ENCODE measurements at regions not wholly inside any gene's neighbourhood (a gene's known extent, or its start where the extent isn't known, plus 50 kb on each side); places are given as distances from the start of the nearest gene placed in this dataset.

DNA sequence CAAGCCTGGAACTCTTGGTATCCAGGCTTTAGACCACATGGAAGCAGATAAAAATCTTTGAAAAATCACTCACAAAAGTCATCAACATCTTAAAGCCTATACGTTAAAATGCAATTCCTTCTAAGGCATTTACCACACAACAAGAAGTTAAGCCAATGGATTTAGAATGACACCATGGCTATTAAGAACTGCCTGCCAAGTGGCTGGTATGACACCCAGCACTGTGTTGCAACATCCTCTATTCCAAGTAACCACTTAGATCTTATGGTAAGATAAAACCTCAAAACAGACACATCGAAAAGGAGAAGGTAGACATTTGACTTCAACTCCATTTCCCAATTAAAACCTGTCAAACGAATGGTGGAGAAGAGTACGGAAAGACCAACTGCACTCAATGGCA is 344.2 kb upstream of the SLC30A5 start:
- Histone ChIP-seq H3K27me3 (no peaks in the 10 kb centered on the region), H3K27ac (no peak overlapping the region), H3K9me3 (replicated peaks in 1 of 11) (no peaks in the 10 kb centered on the region), H4K20me1 (no peaks in the 10 kb centered on the region), H3K4me2 (peak overlapping the region in 2 of 11 experiments; percentile 8 to 11; a peak in 1 of 22 replicates), H3K36me3 (no peaks in the 10 kb centered on the region), H3K4me3 (no peak overlapping the region), H3K4me1 (peaks cover 0 to 10% (median 2%) of the 10 kb centered on the region in 10 experiments; a peak in 7 of 20 replicates), H3K9ac (no peak overlapping the region)
- TF ChIP-seq Cebpa-rat (IDR thresholded peaks at IDR 0.05) = peak in 2 of 11 experiments; percentile 17 to 34; a peak in 3 of 22 replicates

DNA sequence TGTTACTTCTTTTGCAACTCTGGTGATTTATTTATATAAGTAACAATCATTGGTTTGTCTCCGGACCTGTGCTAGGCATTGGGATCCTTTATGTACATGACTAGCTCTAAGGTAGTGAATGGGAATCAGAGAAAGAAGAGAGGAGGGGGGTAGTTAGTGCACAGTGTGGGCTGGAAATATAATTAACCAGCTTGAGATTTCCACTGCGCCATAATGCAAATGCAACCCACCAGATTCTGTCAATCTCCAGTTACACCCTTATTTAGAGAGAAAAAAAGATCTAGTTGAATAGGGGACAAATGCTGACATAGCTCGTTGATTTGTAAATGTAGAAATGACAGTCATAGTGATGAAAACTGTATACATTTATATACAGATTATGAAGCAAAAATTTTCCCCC is 342.2 kb upstream of the SLC30A5 start:
- H3K4me2 ChIP-seq = no peak overlapping the region
- no peak for TF ChIP-seq Cebpa-rat (IDR thresholded peaks at IDR 0.05)
- H3K4me3 ChIP-seq = no peak overlapping the region
- no peaks in the 10 kb centered on the region for H3K27me3 ChIP-seq
- H3K4me1 ChIP-seq = peaks cover 0 to 10% (median 0%) of the 10 kb centered on the region in 10 experiments; a peak in 2 of 20 replicates
- no peak overlapping the region for H3K27ac ChIP-seq
- H4K20me1 ChIP-seq = no peaks in the 10 kb centered on the region
- no peaks in the 10 kb centered on the region for H3K9me3 ChIP-seq (replicated peaks in 1 of 11)
- H3K9ac ChIP-seq = no peak overlapping the region
- no peaks in the 10 kb centered on the region for H3K36me3 ChIP-seq

DNA sequence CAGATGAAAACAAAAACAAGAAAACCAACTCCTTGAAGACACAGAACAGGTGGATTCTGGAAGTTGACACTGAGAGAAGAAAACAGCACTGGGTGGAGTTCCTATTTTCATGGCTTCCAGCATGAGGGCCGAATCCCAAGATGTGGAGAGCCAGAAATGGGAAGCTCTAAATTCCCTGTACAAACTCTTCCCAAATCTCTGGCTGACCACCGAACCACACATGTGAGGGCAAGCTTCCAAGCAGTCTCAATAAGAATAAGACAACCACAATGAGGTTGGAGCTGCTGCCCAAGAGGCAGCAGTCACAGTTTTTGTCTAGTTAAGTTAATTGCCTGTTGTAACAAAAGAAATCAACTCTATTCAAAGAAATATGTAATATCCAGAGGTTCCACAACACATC is 339.3 kb upstream of the SLC30A5 start:
- Histone ChIP-seq H3K4me3 (no peak overlapping the region), H3K27me3 (no peaks in the 10 kb centered on the region), H3K27ac (no peak overlapping the region), H4K20me1 (no peaks in the 10 kb centered on the region), H3K9ac (no peak overlapping the region), H3K4me2 (no peak overlapping the region), H3K4me1 (peaks cover 0 to 6% (median 0%) of the 10 kb centered on the region in 10 experiments; a peak in 2 of 20 replicates), H3K36me3 (no peaks in the 10 kb centered on the region), H3K9me3 (replicated peaks in 1 of 11) (no peaks in the 10 kb centered on the region)
- no peak for TF ChIP-seq Cebpa-rat (IDR thresholded peaks at IDR 0.05)

DNA sequence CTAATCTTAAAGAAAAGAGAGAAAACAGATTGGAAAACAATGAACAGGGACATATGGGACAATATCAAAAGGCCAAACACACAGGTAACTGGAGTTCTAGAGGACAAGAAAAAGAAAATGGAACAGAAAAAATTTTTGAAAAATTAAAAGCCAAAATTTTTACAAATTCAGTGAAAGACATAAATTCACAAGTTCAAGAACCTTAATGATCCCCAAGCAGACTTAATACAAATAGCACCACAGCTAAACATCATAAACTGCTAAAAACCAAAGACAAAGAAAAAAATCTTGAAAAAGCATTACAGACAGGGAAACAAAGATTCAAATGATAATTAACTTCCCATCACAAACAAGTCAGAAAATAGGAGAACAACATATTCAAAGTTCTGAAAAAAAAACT is 338.5 kb upstream of the SLC30A5 start:
- no peak overlapping the region for H3K4me2 ChIP-seq
- TF ChIP-seq Cebpa-rat (IDR thresholded peaks at IDR 0.05) = no peak
- no peaks in the 10 kb centered on the region for H3K9me3 ChIP-seq (replicated peaks in 1 of 11)

DNA sequence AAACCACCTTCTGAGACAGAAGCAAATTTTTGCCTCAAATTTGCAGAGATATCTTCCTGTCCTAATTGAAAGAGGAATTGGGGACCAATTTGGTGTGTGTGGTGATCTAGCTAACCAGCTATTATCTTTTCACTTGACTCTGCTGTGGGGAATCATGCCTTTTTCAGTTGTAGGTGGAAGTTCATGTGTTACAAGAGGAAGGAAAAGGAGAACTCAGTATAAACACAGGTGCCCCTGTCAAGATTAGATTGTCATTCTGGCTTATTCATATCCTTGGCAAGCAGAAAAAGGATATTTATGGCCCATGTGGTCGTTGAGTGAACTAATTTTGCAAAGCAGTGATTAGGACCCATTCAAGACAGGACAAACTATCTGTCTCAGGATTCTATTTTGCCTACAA is 336.8 kb upstream of the SLC30A5 start:
- Histone ChIP-seq H4K20me1 (no peaks in the 10 kb centered on the region), H3K9me3 (replicated peaks in 1 of 11) (0 out of 22 replicates have a peak, but pooled peaks cover 0 to 4% (median 0%) of the 10 kb centered on the region in 11 experiments), H3K4me1 (no peaks in the 10 kb centered on the region), H3K27me3 (no peaks in the 10 kb centered on the region), H3K4me2 (no peak overlapping the region), H3K4me3 (no peak overlapping the region), H3K27ac (no peak overlapping the region), H3K36me3 (no peaks in the 10 kb centered on the region), H3K9ac (no peak overlapping the region)
- TF ChIP-seq Cebpa-rat (IDR thresholded peaks at IDR 0.05) = no peak

More for the DNA sequence above, 338.5 kb upstream of the SLC30A5 start:
- Histone ChIP-seq H3K4me1 (no peaks in the 10 kb centered on the region), H4K20me1 (no peaks in the 10 kb centered on the region), H3K27ac (no peak overlapping the region), H3K27me3 (no peaks in the 10 kb centered on the region), H3K9ac (no peak overlapping the region), H3K36me3 (no peaks in the 10 kb centered on the region), H3K4me3 (no peak overlapping the region)

DNA sequence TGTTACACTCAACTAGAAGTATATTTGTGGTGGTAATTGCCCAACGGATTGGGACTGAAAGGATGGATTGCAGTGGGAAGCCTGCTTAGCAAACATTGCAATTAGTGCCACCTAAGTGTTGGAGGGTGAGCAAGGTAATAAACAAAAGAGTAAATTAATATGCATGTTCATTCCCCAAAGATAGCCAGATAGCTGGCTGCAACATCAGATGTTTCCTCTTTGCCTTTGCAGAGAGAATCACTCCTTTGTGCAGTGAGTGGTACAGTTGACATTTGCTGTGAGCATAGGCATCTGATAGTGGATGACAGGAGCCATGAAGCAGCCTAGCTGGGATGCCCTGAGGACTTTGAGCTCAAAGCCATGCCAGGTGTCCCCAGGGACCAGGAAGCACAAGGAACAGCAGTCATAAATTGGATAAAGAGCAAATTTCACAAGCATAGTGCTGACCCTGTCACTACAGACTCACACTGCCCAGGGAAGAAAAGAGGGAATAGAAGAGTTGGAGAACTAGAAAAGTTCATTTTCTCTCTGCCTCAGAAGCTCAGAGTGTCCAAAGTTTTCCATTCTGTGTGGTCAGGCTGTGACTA is 336.1 kb upstream of the SLC30A5 start:
- H3K4me1 ChIP-seq = no peaks in the 10 kb centered on the region
- no peak for TF ChIP-seq Cebpa-rat (IDR thresholded peaks at IDR 0.05)
- H3K4me3 ChIP-seq = no peak overlapping the region
- peaks cover 0 to 7% (median 0%) of the 10 kb centered on the region in 11 experiments; a peak in 2 of 22 replicates for H3K9me3 ChIP-seq (replicated peaks in 1 of 11)
- H4K20me1 ChIP-seq = no peaks in the 10 kb centered on the region
- no peaks in the 10 kb centered on the region for H3K27me3 ChIP-seq
- H3K9ac ChIP-seq = no peak overlapping the region
- H3K36me3 ChIP-seq = no peaks in the 10 kb centered on the region
- no peak overlapping the region for H3K4me2 ChIP-seq
- no peak overlapping the region for H3K27ac ChIP-seq

DNA sequence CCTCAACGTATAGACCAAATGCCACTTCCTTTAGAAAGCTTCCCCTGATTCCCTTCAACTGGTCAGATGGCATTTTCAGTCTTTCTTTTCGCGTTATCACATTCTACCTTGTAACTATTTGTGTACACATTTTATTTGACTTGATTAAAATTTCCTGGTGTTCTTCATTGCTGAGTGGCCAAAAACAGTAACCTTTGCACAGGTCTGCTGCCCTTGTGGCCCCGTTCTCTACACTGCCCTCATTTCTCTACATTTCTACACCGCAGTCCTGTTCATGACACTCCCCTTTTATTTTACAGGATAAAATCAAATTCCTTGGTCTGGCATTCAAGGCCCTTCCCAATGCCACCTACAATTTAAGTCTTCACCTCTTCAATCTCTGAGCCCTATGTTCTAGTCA is 334.2 kb upstream of the SLC30A5 start:
- H3K27me3 ChIP-seq = no peaks in the 10 kb centered on the region
- no peak overlapping the region for H3K4me3 ChIP-seq
- H3K9ac ChIP-seq = no peak overlapping the region
- H4K20me1 ChIP-seq = no peaks in the 10 kb centered on the region
- no peak overlapping the region for H3K4me2 ChIP-seq
- peaks cover 0 to 7% (median 0%) of the 10 kb centered on the region in 11 experiments; a peak in 2 of 22 replicates for H3K9me3 ChIP-seq (replicated peaks in 1 of 11)
- H3K4me1 ChIP-seq = no peaks in the 10 kb centered on the region
- no peaks in the 10 kb centered on the region for H3K36me3 ChIP-seq
- no peak overlapping the region for H3K27ac ChIP-seq
- no peak for TF ChIP-seq Cebpa-rat (IDR thresholded peaks at IDR 0.05)

DNA sequence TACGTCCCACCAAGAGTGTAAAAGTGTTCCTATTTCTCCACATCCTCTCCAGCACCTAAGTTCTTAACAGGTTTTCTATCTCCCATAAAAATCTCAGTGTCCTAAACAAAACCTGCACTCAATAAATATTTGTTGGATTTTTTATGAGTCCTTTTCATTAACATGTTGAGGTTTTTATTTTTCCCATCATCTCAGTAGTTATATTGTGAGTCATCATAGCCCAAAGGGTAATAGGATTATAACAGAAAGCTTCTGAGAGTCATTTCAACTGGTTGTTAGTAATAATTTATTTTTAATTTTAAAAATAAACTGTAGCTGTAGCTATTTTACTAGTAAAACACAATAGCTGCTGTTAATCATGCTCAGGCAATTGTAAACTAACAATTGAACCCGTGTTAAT is 331.6 kb upstream of the SLC30A5 start:
- H3K36me3 ChIP-seq = no peaks in the 10 kb centered on the region
- no peak overlapping the region for H3K9ac ChIP-seq
- H3K4me1 ChIP-seq = no peaks in the 10 kb centered on the region
- H3K9me3 ChIP-seq (replicated peaks in 1 of 11) = peaks cover 0 to 7% (median 0%) of the 10 kb centered on the region in 11 experiments; a peak in 2 of 22 replicates
- H3K4me3 ChIP-seq = no peak overlapping the region
- no peak overlapping the region for H3K27ac ChIP-seq
- H3K4me2 ChIP-seq = no peak overlapping the region
- TF ChIP-seq Cebpa-rat (IDR thresholded peaks at IDR 0.05) = no peak
- H3K27me3 ChIP-seq = no peaks in the 10 kb centered on the region
- no peaks in the 10 kb centered on the region for H4K20me1 ChIP-seq

DNA sequence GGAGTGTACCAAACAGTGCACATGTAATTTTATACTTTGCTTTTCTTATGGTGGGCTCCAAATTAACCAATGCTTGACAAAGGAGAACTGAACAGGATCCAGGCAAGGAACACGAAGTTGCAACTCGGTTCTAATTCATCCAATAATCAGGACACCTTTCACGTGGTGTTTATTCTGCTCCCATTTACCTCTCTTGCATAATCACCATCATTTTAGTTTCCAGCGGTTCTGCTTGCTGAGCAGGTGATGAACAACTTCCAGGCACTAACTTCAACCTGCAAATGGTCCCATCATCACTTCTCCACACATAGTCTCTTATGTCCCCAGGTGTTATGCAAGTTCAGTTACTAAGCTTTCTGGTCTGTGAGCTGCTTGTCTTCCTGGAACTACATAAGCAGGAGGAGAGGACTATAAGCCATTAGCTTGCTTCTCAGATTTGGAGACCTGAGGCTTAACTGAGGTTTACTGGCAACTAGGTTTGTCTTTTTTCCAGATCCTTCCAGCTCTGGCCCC is 326.8 kb upstream of the SLC30A5 start:
- H3K9me3 ChIP-seq (replicated peaks in 1 of 11) = peaks cover 0 to 7% (median 0%) of the 10 kb centered on the region in 11 experiments; a peak in 2 of 22 replicates
- no peak overlapping the region for H3K9ac ChIP-seq
- H4K20me1 ChIP-seq = no peaks in the 10 kb centered on the region
- H3K4me3 ChIP-seq = no peak overlapping the region
- H3K27me3 ChIP-seq = no peaks in the 10 kb centered on the region
- H3K4me1 ChIP-seq = no peaks in the 10 kb centered on the region
- no peak overlapping the region for H3K27ac ChIP-seq
- no peak for TF ChIP-seq Cebpa-rat (IDR thresholded peaks at IDR 0.05)
- no peak overlapping the region for H3K4me2 ChIP-seq
- H3K36me3 ChIP-seq = no peaks in the 10 kb centered on the region

DNA sequence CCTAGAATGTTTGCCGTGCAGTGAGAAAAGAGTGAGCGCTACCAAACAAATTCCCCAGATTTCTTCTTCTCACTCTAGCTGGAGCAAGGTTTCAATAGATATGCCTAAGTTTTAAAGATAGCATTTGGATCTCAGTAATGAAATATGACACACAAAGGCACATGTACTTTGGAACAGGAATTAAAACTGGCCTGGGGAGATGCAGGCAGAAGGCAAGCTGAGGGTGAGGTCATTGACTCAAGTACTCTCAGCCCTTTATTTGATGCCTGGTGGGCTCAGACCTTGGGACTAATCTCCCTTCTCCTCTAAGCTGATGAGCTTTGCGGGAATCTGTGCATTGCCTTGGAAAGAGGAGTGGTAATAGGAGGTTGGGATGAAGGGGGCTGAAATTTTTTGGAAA is 323.3 kb upstream of the SLC30A5 start:
- H3K4me1 ChIP-seq = 0 out of 20 replicates have a peak, but pooled peaks cover 0 to 6% (median 0%) of the 10 kb centered on the region in 10 experiments
- H3K27ac ChIP-seq = no peak overlapping the region

More for the DNA sequence above, 323.3 kb upstream of the SLC30A5 start:
- Histone ChIP-seq H3K4me2 (no peak overlapping the region), H3K27me3 (no peaks in the 10 kb centered on the region), H4K20me1 (no peaks in the 10 kb centered on the region), H3K36me3 (no peaks in the 10 kb centered on the region), H3K9me3 (replicated peaks in 1 of 11) (peaks cover 0 to 10% (median 7%) of the 10 kb centered on the region in 11 experiments; a peak in 3 of 22 replicates), H3K4me3 (no peak overlapping the region), H3K9ac (no peak overlapping the region)
- TF ChIP-seq Cebpa-rat (IDR thresholded peaks at IDR 0.05) = no peak

All from BLaER1 treated with 17β-estradiol and CSF1 and Interleukin-3, amounts not matched to agents 10 nM and 100 nM (cell line).